Ascending aorta (tissue), 2 donors: ENCODE measurements at regions not wholly inside any gene's neighbourhood (a gene's known extent, or its start where the extent isn't known, plus 50 kb on each side); places are given as distances from the start of the nearest gene placed in this dataset.

Experiments
- DNase-seq, 2 donors: peaks; one replicate each; pipeline ENCODE4 v3.0.0-alpha.2; 2019; ENCODE audit warnings: low spot score in 2 of 2
- H3K27ac ChIP-seq, 2 donors: fragments of 200-600 bp; sonication (generic); one replicate each; pipeline ENCODE4 v1.5.1; 2016 to 2017; ENCODE audit warnings: mild to moderate bottlenecking in 1 of 2
- H3K27me3 ChIP-seq: fragments of 200-600 bp; sonication (generic); one replicate; pipeline ENCODE4 v1.5.1; 2017
- H3K36me3 ChIP-seq, 2 donors: fragments of 200-600 bp; sonication (generic); one replicate each; pipeline ENCODE4 v1.5.1; 2016
- H3K4me1 ChIP-seq, 2 donors: fragments of 200-600 bp; sonication (generic); one replicate each; pipeline ENCODE4 v1.5.1; 2016 to 2017; ENCODE audit warnings: mild to moderate bottlenecking in 1 of 2
- H3K4me3 ChIP-seq, 2 donors: fragments of 200-600 bp; sonication (generic); one replicate each; pipeline ENCODE4 v1.5.1; 2016 to 2017; ENCODE audit warnings: mild to moderate bottlenecking in 1 of 2
- H3K9me3 ChIP-seq, 2 donors: fragments of 200-600 bp; sonication (generic); one replicate each; pipeline ENCODE4 v1.5.1; 2016
- CTCF ChIP-seq, 3 experiments: fragments of 200-600 bp in 2 of 3; fragments of 450-650 bp in 1 of 3; sonication (generic) in 2 of 3; IDR thresholded peaks; one replicate each; pipeline ENCODE4 v1.5.1; 2016 to 2019; ENCODE audit warnings: antibody characterized with exemption in 3 of 3, mild to moderate bottlenecking in 1 of 3, moderate library complexity in 1 of 3
- intact Hi-C: fragments of 100-400 bp; cut with DNase I; formaldehyde crosslinking; loops from one replicate; pipeline ENCODE4 v1.15.1; 2023

- TF ChIP-seq CTCF (IDR thresholded peaks at IDR 0.05) = no peak
- no peak for DNase-seq
Observed at GRCh38 chr16:73853968-73854367, 442.6 kb upstream of the PSMD7 start.

GRCh38 chr16:73852561-73852960, 444.1 kb upstream of the PSMD7 start:
- no peak for TF ChIP-seq CTCF (IDR thresholded peaks at IDR 0.05)

More at GRCh38 chr16:73853968-73854367, 442.6 kb upstream of the PSMD7 start:
- intact Hi-C loops = no loop called here
- Histone ChIP-seq H3K27ac (no peak overlapping the region), H3K4me1 (no peaks in the 10 kb centered on the region), H3K4me3 (no peak overlapping the region), H3K27me3 (no peaks in the 10 kb centered on the region), H3K9me3 (no peaks in the 10 kb centered on the region), H3K36me3 (no peaks in the 10 kb centered on the region)

GRCh38 chr16:73848993-73849392, 447.6 kb upstream of the PSMD7 start:
- Histone ChIP-seq H3K27me3 (no peaks in the 10 kb centered on the region), H3K4me3 (no peak overlapping the region), H3K36me3 (no peaks in the 10 kb centered on the region), H3K4me1 (no peaks in the 10 kb centered on the region), H3K27ac (no peak overlapping the region), H3K9me3 (no peaks in the 10 kb centered on the region)
- intact Hi-C loops = no loop called here
- TF ChIP-seq CTCF (IDR thresholded peaks at IDR 0.05) = no peak
- no peak for DNase-seq

More at GRCh38 chr16:73852561-73852960, 444.1 kb upstream of the PSMD7 start:
- no peaks in the 10 kb centered on the region for H3K27me3 ChIP-seq
- H3K36me3 ChIP-seq = no peaks in the 10 kb centered on the region
- H3K4me3 ChIP-seq = no peak overlapping the region
- H3K27ac ChIP-seq = no peak overlapping the region
- no peaks in the 10 kb centered on the region for H3K9me3 ChIP-seq
- intact Hi-C loops = no loop called here
- no peak for DNase-seq
- H3K4me1 ChIP-seq = no peaks in the 10 kb centered on the region

- no peak overlapping the region for H3K4me3 ChIP-seq
- H3K9me3 ChIP-seq = no peaks in the 10 kb centered on the region
- H3K27ac ChIP-seq = no peak overlapping the region
- H3K36me3 ChIP-seq = no peaks in the 10 kb centered on the region
- H3K4me1 ChIP-seq = no peaks in the 10 kb centered on the region
- intact Hi-C loops = no loop called here
- no peak for TF ChIP-seq CTCF (IDR thresholded peaks at IDR 0.05)
- H3K27me3 ChIP-seq = no peaks in the 10 kb centered on the region
- DNase-seq = no peak
Observed at GRCh38 chr16:73847090-73847489, 449.5 kb upstream of the PSMD7 start.

GRCh38 chr16:73846356-73846755, 450.3 kb upstream of the PSMD7 start:
- no peak for DNase-seq
- H3K4me1 ChIP-seq = no peaks in the 10 kb centered on the region
- TF ChIP-seq CTCF (IDR thresholded peaks at IDR 0.05) = peak in 2 of 3 experiments; percentile 4 to 34
- intact Hi-C loops = no loop called here
- H3K36me3 ChIP-seq = no peaks in the 10 kb centered on the region
- H3K9me3 ChIP-seq = no peaks in the 10 kb centered on the region
- no peaks in the 10 kb centered on the region for H3K27me3 ChIP-seq
- no peak overlapping the region for H3K4me3 ChIP-seq
- no peak overlapping the region for H3K27ac ChIP-seq

GRCh38 chr16:73846007-73846330, 450.6 kb upstream of the PSMD7 start:
- TF ChIP-seq CTCF (IDR thresholded peaks at IDR 0.05) = no peak
- Histone ChIP-seq H3K27me3 (no peaks in the 10 kb centered on the region), H3K4me1 (no peaks in the 10 kb centered on the region), H3K4me3 (no peak overlapping the region), H3K9me3 (no peaks in the 10 kb centered on the region), H3K27ac (no peak overlapping the region), H3K36me3 (no peaks in the 10 kb centered on the region)
- intact Hi-C loops = no loop called here
- no peak for DNase-seq
